ENCODE measurements at regions not wholly inside any gene's neighbourhood (a gene's known extent, or its start where the extent isn't known, plus 50 kb on each side); places are given as distances from the start of the nearest gene placed in this dataset.
A peak's percentile ranks its signal among the peaks of the same experiment; 100 is the strongest.

GRCh38 chr1:81242103-81242502 lies 558.6 kb upstream of the ADGRL2 start:
- TF ChIP-seq, protein P1, sequence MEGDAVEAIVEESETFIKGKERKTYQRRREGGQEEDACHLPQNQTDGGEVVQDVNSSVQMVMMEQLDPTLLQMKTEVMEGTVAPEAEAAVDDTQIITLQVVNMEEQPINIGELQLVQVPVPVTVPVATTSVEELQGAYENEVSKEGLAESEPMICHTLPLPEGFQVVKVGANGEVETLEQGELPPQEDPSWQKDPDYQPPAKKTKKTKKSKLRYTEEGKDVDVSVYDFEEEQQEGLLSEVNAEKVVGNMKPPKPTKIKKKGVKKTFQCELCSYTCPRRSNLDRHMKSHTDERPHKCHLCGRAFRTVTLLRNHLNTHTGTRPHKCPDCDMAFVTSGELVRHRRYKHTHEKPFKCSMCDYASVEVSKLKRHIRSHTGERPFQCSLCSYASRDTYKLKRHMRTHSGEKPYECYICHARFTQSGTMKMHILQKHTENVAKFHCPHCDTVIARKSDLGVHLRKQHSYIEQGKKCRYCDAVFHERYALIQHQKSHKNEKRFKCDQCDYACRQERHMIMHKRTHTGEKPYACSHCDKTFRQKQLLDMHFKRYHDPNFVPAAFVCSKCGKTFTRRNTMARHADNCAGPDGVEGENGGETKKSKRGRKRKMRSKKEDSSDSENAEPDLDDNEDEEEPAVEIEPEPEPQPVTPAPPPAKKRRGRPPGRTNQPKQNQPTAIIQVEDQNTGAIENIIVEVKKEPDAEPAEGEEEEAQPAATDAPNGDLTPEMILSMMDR (IDR thresholded peaks at IDR 0.05; ENCODE audit: low read depth, low read length, missing control alignments) = no peak

DNA sequence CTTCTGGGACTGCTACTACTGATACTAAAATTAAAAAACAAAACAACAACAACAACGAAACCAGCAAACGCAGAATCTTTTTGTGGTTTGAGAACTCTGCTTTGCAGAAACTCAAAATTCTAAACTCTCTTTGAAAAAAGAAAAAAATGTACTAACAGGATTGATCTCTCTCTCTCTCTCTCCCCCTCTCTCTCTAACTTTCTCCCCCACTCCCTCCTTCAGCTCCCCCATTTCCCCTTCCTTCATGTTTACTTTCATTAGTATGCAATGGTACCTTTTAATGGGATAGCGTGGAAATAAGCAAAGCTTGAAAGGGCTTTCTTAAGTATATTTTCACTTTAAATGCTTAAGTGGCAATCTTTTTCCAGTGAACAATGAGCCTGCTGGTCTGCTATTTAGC lies 562.6 kb upstream of the ADGRL2 start:
- DNase-seq (ENCODE audit: extremely low read depth, low read depth) = no peak
- H3K4me3 ChIP-seq (replicated peaks; ENCODE audit: low read depth, low read length) = no peak overlapping the region
- TF ChIP-seq, protein P1 (IDR thresholded peaks at IDR 0.05; ENCODE audit: low read depth, low read length, missing control alignments) = no peak

More at GRCh38 chr1:81242103-81242502, 558.6 kb upstream of the ADGRL2 start:
- DNase-seq (ENCODE audit: extremely low read depth, low read depth) = no peak
- H3K4me3 ChIP-seq (replicated peaks; ENCODE audit: low read depth, low read length) = no peak overlapping the region

GRCh38 chr1:81237473-81238089 lies 563.2 kb upstream of the ADGRL2 start:
- no peak overlapping the region for H3K4me3 ChIP-seq (replicated peaks; ENCODE audit: low read depth, low read length)
- DNase-seq (ENCODE audit: extremely low read depth, low read depth) = no peak
- TF ChIP-seq, protein P1 (IDR thresholded peaks at IDR 0.05; ENCODE audit: low read depth, low read length, missing control alignments) = no peak

DNA sequence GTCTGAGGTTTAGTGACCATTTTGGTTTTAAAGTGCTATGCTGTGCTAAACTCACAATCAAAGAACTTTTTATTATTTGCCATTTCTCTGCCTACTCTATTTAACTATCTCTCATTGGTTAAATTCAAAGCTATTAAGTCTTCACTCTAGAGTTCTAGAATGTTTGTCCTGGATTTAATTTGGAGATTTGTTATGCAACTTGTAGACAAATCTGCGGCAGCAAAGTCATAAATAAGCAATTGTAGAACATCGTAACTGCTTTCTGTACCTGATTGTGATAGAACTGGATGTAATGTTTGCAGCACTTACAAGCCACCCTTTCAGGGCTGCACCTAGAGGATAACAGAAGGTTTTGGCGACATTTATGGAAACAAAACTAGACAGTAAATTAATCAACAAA lies 566.5 kb upstream of the ADGRL2 start:
- no peak overlapping the region for H3K4me3 ChIP-seq (replicated peaks; ENCODE audit: low read depth, low read length)
- TF ChIP-seq, protein P1 (IDR thresholded peaks at IDR 0.05; ENCODE audit: low read depth, low read length, missing control alignments) = no peak
- no peak for DNase-seq (ENCODE audit: extremely low read depth, low read depth)

DNA sequence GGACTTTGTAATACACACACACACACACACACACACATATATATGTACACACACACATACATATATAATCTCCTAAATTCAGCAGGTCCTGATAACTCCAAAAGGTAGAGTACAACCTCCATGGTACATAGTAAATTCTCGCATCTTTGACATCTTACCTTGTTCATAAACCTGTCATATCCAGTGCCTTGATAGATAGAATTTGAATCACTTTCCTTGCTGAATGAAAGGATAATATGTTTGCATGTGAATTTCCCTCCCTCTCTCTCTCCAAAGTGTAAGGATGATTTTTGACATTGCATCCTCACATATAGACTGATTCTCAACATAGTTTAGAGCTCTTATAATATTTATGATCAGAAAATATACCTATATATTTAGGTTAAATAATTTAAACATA lies 567.1 kb upstream of the ADGRL2 start:
- TF ChIP-seq, protein P1 (IDR thresholded peaks at IDR 0.05; ENCODE audit: low read depth, low read length, missing control alignments) = no peak
- no peak overlapping the region for H3K4me3 ChIP-seq (replicated peaks; ENCODE audit: low read depth, low read length)
- no peak for DNase-seq (ENCODE audit: extremely low read depth, low read depth)

- TF ChIP-seq, protein P1 (IDR thresholded peaks at IDR 0.05; ENCODE audit: low read depth, low read length, missing control alignments) = no peak
- H3K4me3 ChIP-seq (replicated peaks; ENCODE audit: low read depth, low read length) = no peak overlapping the region
- DNase-seq (ENCODE audit: extremely low read depth, low read depth) = no peak
Observed at GRCh38 chr1:81232420-81232819, 568.3 kb upstream of the ADGRL2 start.

GRCh38 chr1:81231729-81232038 lies 569.0 kb upstream of the ADGRL2 start:
- DNase-seq (ENCODE audit: extremely low read depth, low read depth) = peak; percentile 30
- H3K4me3 ChIP-seq (replicated peaks; ENCODE audit: low read depth, low read length) = no peak overlapping the region
- TF ChIP-seq, protein P1 (IDR thresholded peaks at IDR 0.05; ENCODE audit: low read depth, low read length, missing control alignments) = no peak
